GM12864 (cell line): ENCODE measurements at regions not wholly inside any gene's neighbourhood (a gene's known extent, or its start where the extent isn't known, plus 50 kb on each side); places are given as distances from the start of the nearest gene placed in this dataset.

Source experiments
- DNase-seq: peaks from one replicate; pipeline ENCODE4 v3.0.0-alpha.2; 2011; ENCODE audit warnings: low read depth
- H3K4me3 ChIP-seq: 2 replicates; pipeline ENCODE4 v1.5.1; 2011; ENCODE audit warnings: mild to moderate bottlenecking, low read depth, low read length, control low read depth
- CTCF ChIP-seq: IDR thresholded peaks from 2 replicates; pipeline ENCODE4 v1.5.1; 2011; ENCODE audit warnings: low read depth, mild to moderate bottlenecking, moderate library complexity, low read length, control low read depth, inconsistent platforms; ENCODE audit errors: missing control alignments

DNA sequence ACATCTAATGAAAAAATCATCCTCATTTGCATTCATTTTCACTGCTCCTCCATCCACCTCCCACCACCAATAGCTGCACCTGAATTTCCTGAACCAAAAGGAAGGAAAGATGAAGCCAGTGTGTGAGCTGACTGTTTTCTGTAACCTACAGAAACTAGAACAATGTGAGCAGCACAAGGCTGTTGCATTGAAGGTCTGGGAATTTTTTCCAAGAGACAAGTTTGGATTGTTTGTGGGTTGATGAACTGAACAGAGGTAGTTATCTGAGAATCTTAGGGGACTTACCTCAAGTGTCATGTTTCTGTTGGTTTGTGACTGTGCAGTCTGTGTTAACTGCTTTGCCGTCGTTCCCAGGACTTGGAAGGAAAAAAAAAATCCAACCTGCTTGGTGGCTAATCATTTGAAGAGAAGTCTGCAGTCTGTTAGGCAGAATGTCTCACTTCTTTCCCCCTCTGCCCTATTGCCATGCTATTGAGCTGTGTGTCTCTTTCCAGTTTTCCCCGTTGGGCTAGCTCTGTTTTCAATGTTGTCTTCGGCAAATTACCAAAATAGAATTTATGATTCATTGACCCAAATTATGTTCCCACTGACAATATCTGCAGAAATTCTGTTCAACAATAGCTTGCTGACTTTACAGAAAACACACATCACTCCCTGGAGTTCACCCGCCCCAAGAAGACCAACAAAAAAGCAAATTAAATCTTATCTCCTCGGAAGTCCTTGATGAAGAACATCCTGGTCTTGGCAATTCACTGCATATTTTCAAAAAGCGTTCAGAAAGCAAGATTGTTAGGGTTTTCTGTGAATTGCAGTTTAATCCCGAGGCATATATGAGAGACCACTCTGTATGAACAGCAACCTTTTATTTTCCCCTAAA, 76.0 kb downstream of the SC5D start:
- no peak overlapping the region for H3K4me3 ChIP-seq
- no peak for TF ChIP-seq CTCF
- no peak for DNase-seq

GRCh38 chr11:121369366-121369765, 76.8 kb downstream of the SC5D start:
- DNase-seq: no peak
- TF ChIP-seq CTCF: no peak
- no peak overlapping the region for H3K4me3 ChIP-seq

- no peak overlapping the region for H3K4me3 ChIP-seq
- TF ChIP-seq CTCF: no peak
- DNase-seq: no peak
These were observed 79.5 kb downstream of the SC5D start for GRCh38 chr11:121372028-121372427.

GRCh38 chr11:121372671-121373429, 79.3 kb upstream of the SORL1 start:
- DNase-seq: peak; percentile 92
- no peak for TF ChIP-seq CTCF
- H3K4me3 ChIP-seq: peak overlapping the region; percentile 1

- TF ChIP-seq CTCF: no peak
- no peak overlapping the region for H3K4me3 ChIP-seq
- no peak for DNase-seq
These were observed 77.7 kb upstream of the SORL1 start for GRCh38 chr11:121374286-121374985.

DNA sequence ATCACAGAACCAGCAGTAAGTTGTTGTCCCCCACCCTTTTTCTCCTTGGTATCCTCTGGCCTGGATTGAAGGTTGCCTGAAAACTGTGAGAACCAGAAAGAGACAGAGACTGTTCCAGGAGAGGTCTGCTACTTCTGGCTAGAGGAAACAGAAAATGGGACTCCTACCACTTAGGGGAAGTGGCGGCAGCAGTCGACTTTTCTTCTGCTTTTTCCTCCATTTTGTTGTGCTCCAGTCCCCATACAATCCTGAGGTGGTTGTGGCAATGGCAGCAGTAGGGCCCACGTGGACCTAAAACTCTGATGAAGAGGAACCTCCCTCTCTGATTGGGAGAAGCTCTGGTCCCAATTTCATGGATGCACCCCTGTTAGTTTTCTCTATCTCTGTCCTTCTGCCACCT, 76.0 kb upstream of the SORL1 start:
- no peak for DNase-seq
- no peak overlapping the region for H3K4me3 ChIP-seq
- no peak for TF ChIP-seq CTCF
